ENCODE measurements at regions not wholly inside any gene's neighbourhood (a gene's known extent, or its start where the extent isn't known, plus 50 kb on each side); places are given as distances from the start of the nearest gene placed in this dataset.

DNA sequence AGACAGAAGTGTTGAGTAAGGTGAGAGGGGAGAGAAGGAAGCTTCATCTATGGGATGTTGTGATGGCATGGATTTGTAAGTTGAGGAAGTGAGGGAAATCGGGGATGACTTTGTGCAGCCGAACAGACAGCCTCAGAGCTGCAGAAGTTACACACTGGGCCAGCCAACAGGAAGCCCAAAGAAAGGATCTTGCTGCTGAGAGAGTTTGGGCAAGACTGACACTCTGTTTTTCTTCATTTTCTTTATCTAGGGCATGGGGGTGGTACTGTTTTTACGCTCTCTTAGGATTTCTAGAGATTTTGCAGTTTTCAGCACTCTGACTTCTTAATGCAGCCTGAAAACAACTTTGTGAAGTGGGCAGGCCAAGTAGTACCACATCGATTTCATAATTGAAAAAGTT, 509.9 kb upstream of the TENM4 start:
- DNase-seq (ENCODE audit: low read depth in 2 of 2, low spot score in 1 of 2): no peak

DNA sequence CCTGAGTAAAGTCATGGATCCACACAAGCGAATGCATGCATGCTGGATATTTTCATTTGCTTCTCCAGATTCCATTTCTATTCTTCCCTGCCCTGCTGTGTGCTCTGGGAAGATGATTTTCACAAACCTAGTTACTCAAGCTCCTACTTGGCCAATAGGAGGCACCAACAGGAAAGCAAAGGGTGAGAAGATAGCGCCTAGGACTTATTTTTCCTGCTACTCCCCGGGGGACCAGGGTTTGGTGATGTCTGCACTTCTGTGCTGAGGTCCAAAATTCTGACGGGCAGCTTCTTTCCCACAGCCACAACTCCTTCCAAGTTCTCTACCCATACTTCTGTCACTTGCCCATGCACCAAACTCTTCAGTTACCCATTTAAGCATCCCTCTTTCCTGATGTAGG, 509.3 kb upstream of the TENM4 start:
- DNase-seq (ENCODE audit: low read depth in 2 of 2, low spot score in 1 of 2): no peak

DNA sequence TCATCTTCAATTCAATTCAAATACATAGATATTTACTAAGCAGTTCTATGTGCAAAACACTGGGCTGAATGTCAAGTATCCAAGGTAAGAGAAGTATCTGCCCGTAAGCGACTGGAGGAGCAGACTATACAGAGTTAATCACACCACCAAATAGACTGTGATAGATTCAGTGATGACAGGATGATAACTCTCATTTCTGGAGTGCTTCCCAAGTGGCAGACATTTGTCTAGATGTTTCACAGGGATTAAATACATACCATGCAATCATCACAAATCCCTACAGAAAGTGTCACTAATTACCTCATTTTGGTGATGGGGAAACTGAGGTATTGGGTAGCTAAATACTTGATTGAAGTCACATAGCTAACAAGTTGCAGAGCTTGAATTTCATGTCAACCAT, 508.7 kb upstream of the TENM4 start:
- no peak for DNase-seq (ENCODE audit: low read depth in 2 of 2, low spot score in 1 of 2)

DNA sequence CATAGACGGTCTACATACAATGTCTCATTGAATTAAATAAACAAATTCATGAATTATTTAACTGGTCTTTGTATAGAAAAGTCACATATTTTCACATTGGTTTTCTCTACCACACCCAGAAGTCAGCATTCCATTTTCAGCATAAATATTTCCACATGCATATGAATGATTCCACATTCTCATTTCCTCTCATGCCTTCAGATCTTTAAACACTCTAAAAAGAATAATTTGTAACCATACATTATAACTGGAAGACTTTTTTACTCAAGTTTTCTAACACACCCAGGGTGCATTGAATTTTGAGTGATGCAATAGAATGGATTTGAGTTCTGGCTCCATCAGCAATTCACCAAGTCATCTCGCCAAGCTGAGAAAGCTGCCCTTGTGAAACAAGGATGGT, 501.8 kb upstream of the TENM4 start:
- no peak for DNase-seq (ENCODE audit: low read depth in 2 of 2, low spot score in 1 of 2)

DNA sequence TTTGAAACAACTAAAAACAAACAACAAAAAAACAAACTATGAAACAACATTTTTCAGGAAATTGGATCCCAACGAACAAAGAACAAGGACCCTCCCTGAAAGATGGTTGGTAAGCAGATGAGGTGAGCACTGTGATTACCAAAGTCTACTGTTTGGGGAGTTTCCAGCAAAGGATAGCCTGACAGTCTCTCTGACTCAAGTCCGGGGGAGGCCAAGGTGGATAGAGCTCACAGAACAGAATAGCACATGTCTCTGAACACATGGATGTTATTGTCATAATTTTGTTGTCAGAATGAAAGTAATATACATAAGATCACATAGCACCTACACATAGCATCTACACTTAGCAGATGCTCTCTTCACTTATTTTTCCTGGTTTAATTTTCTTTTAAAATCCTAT, 501.3 kb upstream of the TENM4 start:
- no peak for DNase-seq (ENCODE audit: low read depth in 2 of 2, low spot score in 1 of 2)

DNA sequence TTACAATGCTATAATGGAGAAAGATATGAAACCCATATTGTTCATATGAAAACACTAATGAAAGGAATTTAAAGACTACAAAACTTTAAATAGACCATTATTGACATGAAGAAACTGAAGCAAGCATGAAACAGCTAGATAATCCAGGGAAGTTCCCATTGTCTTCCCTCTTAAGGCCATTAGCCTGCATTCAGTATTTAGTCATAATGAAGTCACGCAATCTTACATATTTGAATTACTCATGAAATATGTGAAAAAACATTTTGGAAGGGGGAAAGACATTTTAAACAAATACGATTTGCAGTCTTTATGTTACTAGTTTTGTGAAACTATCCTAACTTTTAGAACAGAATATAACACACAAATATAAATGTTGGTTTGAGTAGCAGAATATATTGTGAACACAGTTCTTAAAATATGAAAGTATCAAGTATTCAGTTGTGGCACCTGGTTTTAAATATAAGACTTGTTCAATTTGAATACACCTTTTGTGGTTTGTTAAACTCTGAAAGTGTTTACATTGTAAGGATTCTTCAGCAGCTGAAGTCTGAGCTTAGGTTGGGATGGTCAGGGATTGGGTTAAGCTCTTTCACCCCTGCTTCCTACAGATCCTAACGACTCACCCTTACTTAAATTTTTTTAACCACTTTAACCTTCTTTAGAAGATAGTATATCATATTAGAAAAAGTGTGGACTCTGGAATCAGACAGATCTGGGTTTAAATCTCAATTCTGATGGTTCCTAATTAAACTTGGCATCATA, 500.3 kb upstream of the TENM4 start:
- DNase-seq (ENCODE audit: low read depth in 2 of 2, low spot score in 1 of 2): no peak

DNA sequence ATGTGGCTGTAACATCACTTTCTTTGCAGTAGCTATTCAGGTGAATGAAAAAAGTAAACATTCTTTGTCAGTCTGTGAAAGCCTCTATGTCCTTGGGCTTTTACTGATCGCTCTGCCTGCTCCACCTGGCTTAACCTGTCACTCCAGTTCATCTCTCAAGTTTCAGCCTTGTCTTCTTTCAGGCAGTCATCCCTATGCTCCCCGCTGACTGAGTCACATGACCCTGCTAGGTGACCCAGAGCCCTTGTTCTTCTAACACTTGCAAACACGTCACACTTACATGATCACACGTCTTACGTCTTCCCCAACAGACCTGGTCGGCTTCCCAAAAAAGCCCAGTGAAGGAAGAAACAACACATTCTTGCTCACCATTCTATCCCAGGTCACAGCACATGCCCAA, 499.3 kb upstream of the TENM4 start:
- no peak for DNase-seq (ENCODE audit: low read depth in 2 of 2, low spot score in 1 of 2)

DNA sequence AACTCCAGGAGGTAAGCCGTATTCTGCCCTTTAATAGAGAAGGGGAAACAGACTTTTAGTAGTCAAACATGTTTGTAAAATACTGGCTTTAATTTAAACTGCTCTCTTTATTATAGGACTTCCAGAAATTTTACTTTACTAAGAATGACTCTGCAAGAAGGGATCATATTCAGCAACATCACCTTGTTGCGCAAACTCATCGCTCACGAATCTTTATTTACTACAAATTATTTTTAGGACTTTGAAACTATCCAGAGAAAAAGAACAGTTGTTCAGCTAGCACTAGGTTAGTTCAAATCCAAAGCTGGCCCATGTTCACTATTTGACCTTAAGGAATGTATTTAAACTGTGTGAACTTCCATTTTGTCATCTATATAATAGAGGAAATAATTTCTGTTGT, 498.3 kb upstream of the TENM4 start:
- DNase-seq (ENCODE audit: low read depth in 2 of 2, low spot score in 1 of 2): no peak

DNA sequence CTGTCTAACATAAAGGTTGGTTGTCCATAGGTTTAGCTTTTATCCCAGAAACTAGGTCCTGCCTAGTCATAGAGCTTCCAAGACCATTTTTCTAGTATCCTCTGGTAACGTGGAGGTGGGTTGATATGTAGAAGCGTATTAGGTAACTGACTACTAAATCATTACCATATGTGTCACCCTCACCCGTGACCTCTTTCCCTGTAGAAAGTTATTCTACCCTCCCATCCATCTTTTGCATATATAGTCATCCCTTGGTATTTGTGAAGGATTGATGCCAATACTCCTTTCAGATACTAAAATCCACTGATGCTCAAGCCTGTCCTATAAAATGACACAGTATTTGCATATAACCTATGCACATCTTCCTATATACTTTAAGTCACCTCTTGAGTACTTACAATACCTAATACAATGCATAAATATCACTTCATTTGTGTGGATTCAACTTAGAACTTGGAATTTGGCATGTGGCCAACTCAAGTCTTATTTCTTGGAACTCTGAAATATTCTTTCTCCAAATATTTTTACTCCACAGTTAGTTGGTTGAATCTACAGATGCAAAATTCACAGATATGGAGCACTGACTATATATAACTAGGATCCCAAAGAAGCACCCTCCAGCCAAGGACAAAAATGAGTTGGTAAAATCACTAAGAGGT, 497.0 kb upstream of the TENM4 start:
- DNase-seq (ENCODE audit: low read depth in 2 of 2, low spot score in 1 of 2): no peak

DNA sequence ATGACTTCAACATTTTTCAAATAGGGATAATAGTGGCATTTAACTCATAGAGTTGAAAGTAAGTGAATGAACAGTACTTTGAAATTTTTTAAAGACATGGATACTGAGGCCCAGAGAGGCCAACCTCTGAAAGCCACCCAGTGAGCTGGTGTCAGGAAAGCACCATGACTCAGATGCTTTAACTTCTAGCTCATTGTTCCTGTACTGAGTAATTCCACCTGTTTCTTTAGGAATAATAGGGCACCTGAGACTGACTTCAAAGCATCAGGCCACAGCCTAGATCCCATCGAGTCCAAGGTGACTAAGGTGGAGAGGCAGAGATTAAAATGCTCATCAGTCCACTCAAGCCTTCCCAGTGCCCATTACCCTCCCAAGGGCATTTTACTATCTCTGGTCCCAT, 491.8 kb upstream of the TENM4 start:
- DNase-seq (ENCODE audit: low read depth in 2 of 2, low spot score in 1 of 2): no peak

DNA sequence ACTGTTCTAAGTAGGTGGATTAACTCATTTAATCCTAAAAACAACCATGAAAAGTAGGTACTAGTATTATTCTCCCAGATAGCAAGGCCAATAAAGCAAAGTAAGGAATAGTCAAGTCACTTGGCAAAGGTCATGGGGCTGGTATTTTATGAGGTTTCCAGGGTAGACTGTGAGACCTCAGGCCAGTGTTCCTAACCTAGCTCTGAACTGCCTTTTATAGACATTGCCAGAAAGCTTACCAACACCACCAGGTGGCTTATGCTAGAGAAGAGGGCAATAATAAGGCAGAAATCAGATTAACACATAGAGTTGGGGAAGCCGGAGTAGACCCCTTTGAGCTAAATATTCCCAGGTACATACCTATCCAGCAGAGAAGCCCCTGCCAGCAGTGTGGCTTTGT, 490.9 kb upstream of the TENM4 start:
- DNase-seq (ENCODE audit: low read depth in 2 of 2, low spot score in 1 of 2): no peak

DNA sequence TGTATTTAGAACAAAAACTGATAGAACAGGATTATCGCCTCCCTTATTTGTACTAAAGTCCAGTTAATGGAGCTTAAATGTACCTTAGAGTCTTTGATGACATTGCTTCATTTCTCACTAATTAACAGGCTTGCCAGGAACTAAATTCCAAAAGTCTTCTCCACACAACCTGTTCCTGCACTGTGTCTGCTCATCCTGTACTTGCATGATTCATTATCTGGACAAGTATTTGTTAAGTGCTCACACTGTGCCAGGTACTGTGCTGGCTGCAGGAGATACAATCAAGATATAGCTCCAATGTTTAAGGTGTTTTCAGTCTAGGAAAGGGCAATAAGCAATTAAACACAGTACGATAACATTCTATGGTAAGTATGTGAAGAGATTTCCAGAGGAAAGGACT, 485.9 kb upstream of the TENM4 start:
- DNase-seq (ENCODE audit: low read depth in 2 of 2, low spot score in 1 of 2): no peak

DNA sequence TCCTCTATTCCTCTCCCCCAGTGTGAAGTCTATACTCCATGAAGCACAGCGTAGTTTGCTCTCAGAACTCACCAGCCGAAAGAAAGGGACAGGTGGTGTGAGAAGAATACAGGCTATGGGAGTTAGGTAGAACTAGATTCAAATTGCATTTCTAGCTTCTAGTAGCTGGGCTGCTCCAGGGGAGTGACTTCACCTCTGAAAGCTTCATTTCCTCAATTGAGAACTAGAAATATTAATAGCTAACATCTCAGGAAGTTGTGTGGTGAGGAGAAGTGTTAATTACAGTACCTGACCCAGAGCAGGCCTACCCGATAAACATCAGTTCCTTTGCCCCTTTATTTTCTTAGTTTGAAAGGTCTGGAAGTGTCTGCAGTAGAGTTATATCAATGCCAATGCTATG, 484.7 kb upstream of the TENM4 start:
- DNase-seq (ENCODE audit: low read depth in 2 of 2, low spot score in 1 of 2): no peak

DNA sequence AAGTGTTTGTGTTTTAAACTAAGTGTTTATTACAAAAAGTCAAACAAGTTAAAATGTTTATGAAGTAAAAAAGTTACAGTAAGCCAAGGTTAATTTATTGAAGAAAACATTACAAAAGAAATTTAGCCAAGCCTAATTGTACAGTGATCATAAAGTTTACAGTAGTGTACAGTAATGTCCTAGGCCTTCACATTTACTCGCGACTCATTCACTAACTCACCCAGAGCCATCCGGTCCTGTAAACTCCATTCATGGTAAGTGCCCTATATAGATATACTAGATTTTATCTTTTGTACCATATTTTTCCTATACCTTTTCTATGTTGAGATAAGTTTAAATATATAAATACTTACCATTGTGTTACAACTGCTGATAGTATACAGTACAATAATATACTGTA, 481.8 kb upstream of the TENM4 start:
- DNase-seq (ENCODE audit: low read depth in 2 of 2, low spot score in 1 of 2): no peak

DNA sequence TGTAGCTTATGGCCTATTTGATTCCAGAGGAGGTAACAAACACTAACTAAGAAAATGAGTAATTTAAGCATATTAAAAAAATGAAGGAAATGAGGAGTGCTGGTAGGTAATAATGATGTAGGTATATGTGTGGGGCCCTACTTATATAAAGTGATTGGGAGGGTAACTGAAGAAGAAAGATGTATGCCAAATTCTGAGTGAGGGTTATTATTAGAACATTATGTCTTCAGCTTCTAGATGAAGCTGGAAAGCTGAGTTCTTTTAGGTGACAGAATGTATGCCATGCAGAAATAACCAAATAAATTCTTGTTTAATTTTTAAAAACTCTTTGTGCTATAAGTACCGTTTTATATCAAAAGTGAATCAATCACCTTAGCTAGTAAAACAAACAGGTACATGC, 479.6 kb upstream of the TENM4 start:
- DNase-seq (ENCODE audit: low read depth in 2 of 2, low spot score in 1 of 2): no peak

DNA sequence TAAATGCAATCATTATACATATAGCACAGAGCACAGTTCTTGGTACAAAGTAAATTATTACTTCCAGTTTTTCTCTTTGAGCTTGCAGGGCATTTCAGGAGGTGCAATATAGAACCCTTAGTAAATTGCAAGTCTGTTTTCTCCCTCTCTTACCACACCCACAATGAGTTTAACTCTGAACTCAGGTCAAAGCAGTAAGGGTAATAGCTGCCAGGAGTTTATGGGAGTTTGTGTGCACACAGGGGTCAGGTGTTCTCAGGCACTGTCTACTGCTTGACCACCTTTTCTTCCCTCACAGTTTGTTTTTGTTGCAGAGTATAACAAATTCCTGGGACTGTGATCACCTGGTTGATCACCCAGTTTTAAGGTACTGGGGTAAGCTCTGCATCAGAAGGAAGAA, 478.5 kb upstream of the TENM4 start:
- no peak for DNase-seq (ENCODE audit: low read depth in 2 of 2, low spot score in 1 of 2)

DNA sequence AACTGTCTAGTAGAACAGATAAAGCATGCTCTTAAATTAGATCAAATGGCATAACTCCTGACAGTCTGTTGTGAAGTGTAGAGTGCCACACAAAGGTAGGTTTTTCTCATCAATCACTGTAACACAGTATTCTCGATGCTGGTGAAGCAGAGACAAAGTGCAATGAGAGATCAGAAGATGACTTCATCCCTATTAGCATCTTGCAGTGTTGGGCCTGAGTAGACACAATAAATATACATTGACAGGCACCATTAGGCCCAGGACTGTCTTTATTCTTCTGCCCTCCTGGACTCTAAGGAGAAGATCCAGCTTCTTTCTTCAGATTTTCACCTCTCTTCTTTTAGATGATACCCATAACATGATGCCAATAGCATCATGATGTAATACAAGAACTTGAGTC, 478.0 kb upstream of the TENM4 start:
- DNase-seq (ENCODE audit: low read depth in 2 of 2, low spot score in 1 of 2): no peak

DNA sequence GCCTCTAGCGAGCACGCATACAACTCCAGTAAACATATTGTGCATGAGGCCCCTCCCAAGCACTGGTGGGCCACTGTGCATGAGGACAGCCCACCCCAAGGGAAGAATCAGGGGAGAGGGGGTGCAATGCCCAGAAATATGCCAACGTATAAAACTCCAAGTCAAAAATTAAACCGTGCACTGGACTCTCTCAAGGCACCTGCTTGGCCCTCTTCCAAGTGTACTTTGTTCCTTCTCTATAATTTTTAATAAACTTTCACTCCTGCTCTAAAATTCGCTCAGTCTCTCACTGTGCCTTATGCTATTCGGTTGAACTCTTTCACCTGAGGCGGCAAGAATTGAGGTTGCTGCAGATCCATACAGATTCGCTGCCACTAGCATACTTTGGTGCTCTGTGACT, 465.3 kb upstream of the TENM4 start:
- DNase-seq (ENCODE audit: low read depth in 2 of 2, low spot score in 1 of 2): no peak

DNA sequence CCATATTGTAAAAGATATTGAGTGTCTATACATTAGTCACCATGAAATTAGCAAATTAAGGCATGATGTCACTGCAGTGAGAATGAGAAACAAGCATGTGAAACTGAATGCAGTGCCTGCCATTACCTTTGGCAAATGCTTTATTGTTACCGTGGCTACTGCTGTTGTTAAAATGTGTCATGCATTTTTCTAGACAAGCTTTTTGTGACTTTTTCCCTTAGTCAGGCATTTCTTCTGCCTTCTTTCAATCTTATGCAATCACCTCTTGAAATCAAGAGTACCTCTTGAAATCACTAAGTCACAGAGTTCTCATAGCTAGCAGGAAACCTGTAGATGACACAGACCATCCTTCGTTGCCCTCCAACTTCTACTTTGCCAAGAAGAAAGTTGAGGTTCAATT, 461.7 kb upstream of the TENM4 start:
- DNase-seq (ENCODE audit: low read depth in 2 of 2, low spot score in 1 of 2): no peak

DNA sequence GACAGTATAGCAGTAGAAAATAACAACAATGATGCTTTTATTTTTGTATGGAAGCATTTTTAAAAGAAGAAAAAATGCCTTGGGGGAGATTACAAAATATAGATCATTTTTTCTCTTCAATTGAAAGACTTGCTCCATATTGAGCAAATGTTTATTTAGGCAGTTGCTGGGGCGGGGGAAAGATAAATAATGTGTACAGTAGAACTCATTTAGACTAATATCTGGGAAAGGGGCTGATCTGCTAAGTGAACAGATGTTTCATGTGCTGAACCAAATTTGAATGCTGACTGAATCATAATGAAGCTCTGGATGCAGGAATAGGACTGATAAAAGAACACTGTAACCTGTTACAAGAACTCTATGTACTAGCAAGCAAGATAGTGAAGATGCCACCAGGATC, 457.1 kb upstream of the TENM4 start:
- DNase-seq (ENCODE audit: low read depth in 2 of 2, low spot score in 1 of 2): no peak

DNA sequence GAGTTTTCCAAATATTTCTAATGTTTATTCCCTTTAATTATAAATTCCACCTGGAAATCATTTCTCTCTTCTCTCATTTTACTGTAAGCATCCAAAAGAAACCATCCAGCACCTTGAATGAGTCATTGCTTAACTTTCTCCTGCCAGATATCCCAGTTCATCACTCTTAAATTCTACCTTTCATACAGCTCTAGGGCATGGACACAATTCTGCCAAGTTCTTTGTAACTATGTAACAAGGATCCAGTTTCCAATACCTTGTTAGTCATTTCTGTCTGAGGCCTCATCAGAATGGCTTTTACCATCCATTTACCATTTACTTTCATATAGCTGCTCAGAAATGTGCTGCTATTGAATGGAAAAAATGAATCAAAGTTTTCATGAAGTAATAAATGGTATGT, 455.4 kb upstream of the TENM4 start:
- DNase-seq (ENCODE audit: low read depth in 2 of 2, low spot score in 1 of 2): no peak

DNA sequence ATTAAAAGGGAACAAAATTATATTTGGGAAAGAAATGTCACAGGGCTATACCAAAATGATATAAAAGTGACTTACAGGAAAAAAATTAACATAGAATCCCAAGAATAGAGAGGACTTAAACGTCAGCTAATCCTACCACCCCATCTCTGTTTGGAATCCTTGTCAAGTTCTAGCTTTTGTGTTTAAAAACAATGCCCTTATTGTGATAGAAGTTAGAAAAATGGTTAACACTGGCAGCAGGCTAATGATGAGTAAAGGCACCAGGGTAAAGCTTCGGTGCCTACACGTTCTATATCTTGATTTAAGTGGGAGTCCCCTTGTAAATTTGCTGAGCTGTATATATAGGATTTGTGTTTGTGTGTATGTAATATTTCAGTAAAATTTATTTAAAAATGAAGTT, 453.3 kb upstream of the TENM4 start:
- DNase-seq (ENCODE audit: low read depth in 2 of 2, low spot score in 1 of 2): no peak

DNA sequence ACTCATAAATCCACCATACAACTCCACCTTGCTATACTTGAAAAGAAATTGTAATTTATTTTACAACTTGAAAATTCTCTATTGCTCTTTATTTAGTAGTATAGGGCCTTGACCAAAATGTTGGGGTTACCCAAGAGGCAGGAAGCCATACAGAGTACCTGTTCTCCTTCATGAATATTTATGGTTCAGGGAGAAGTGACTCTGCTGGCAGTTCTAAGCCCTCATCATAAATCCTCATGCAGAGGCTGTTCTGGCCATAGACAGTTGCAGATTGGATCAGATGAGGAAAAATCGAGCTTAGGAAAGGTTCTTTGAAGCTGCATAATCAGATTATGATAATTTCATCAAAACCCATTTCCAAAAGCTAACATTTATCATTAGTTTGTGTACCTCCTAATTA, 449.4 kb upstream of the TENM4 start:
- no peak for DNase-seq (ENCODE audit: low read depth in 2 of 2, low spot score in 1 of 2)
